ENCODE measurements at regions not wholly inside any gene's neighbourhood (a gene's known extent, or its start where the extent isn't known, plus 50 kb on each side); places are given as distances from the start of the nearest gene placed in this dataset.
"Not testable (repeated sequence)": the region's sequence is repeated elsewhere in the genome, so short reads cannot be mapped to it uniquely, and the experiment has no call there.

- H3K4me3 Mint-ChIP-seq: no peak overlapping the region
- intact Hi-C loops (cut with micrococcal nuclease): no loop called here
- no peak for DNase-seq (ENCODE audit: low spot score)
- no peaks in the 10 kb centered on the region for H3K9me3 Mint-ChIP-seq
- no peak overlapping the region for H3K27ac Mint-ChIP-seq
- H3K27me3 Mint-ChIP-seq (ENCODE audit: insufficient read depth): no peaks in the 10 kb centered on the region
- no peaks in the 10 kb centered on the region for H3K36me3 Mint-ChIP-seq (ENCODE audit: low read depth)
- H3K4me1 Mint-ChIP-seq (ENCODE audit: low read depth): no peaks in the 10 kb centered on the region
Observed at GRCh38 chr3:161927131-161927530, 430.5 kb downstream of the OTOL1 start.

- no peak overlapping the region for H3K4me3 Mint-ChIP-seq
- H3K27ac Mint-ChIP-seq: no peak overlapping the region
- no peaks in the 10 kb centered on the region for H3K27me3 Mint-ChIP-seq (ENCODE audit: insufficient read depth)
- H3K36me3 Mint-ChIP-seq (ENCODE audit: low read depth): no peaks in the 10 kb centered on the region
- H3K9me3 Mint-ChIP-seq: no peaks in the 10 kb centered on the region
- DNase-seq (ENCODE audit: low spot score): no peak
- intact Hi-C loops (cut with micrococcal nuclease): no loop called here
- H3K4me1 Mint-ChIP-seq (ENCODE audit: low read depth): no peaks in the 10 kb centered on the region
Observed at GRCh38 chr3:161939918-161940620, 443.5 kb downstream of the OTOL1 start.

- Mint-ChIP-seq H3K4me3 (no peak overlapping the region), H3K36me3 (ENCODE audit: low read depth) (no peaks in the 10 kb centered on the region), H3K9me3 (no peaks in the 10 kb centered on the region), H3K27me3 (ENCODE audit: insufficient read depth) (no peaks in the 10 kb centered on the region), H3K27ac (no peak overlapping the region), H3K4me1 (ENCODE audit: low read depth) (no peaks in the 10 kb centered on the region)
- DNase-seq (ENCODE audit: low spot score): no peak
- intact Hi-C loops (cut with micrococcal nuclease): no loop called here
Observed at GRCh38 chr3:161940621-161940965, 444.0 kb downstream of the OTOL1 start.

GRCh38 chr3:161941891-161942290 is 445.3 kb downstream of the OTOL1 start:
- no peak overlapping the region for H3K4me3 Mint-ChIP-seq
- no peaks in the 10 kb centered on the region for H3K27me3 Mint-ChIP-seq (ENCODE audit: insufficient read depth)
- H3K27ac Mint-ChIP-seq: no peak overlapping the region
- H3K36me3 Mint-ChIP-seq (ENCODE audit: low read depth): no peaks in the 10 kb centered on the region
- DNase-seq (ENCODE audit: low spot score): no peak
- no peaks in the 10 kb centered on the region for H3K4me1 Mint-ChIP-seq (ENCODE audit: low read depth)
- intact Hi-C loops (cut with micrococcal nuclease): no loop called here
- H3K9me3 Mint-ChIP-seq: no peaks in the 10 kb centered on the region

GRCh38 chr3:161943801-161944345 is 447.3 kb downstream of the OTOL1 start:
- intact Hi-C loops (cut with micrococcal nuclease); DNase-seq (ENCODE audit: low spot score); H3K27ac Mint-ChIP-seq; H3K4me3 Mint-ChIP-seq; H3K36me3 Mint-ChIP-seq (ENCODE audit: low read depth); H3K4me1 Mint-ChIP-seq (ENCODE audit: low read depth); H3K27me3 Mint-ChIP-seq (ENCODE audit: insufficient read depth); H3K9me3 Mint-ChIP-seq: not testable (repeated sequence)

- no peak overlapping the region for H3K4me3 Mint-ChIP-seq
- H3K27ac Mint-ChIP-seq: no peak overlapping the region
- H3K4me1 Mint-ChIP-seq (ENCODE audit: low read depth): no peaks in the 10 kb centered on the region
- intact Hi-C loops (cut with micrococcal nuclease): no loop called here
- DNase-seq (ENCODE audit: low spot score): no peak
- peaks cover 6% of the 10 kb centered on the region for H3K9me3 Mint-ChIP-seq
- no peaks in the 10 kb centered on the region for H3K27me3 Mint-ChIP-seq (ENCODE audit: insufficient read depth)
- H3K36me3 Mint-ChIP-seq (ENCODE audit: low read depth): no peaks in the 10 kb centered on the region
Observed at GRCh38 chr3:161946443-161946960, 449.9 kb downstream of the OTOL1 start.

GRCh38 chr3:161950318-161950868 is 453.8 kb downstream of the OTOL1 start:
- Mint-ChIP-seq H3K4me3 (no peak overlapping the region), H3K4me1 (ENCODE audit: low read depth) (no peaks in the 10 kb centered on the region), H3K9me3 (peaks cover 6% of the 10 kb centered on the region), H3K36me3 (ENCODE audit: low read depth) (no peaks in the 10 kb centered on the region), H3K27ac (no peak overlapping the region), H3K27me3 (ENCODE audit: insufficient read depth) (no peaks in the 10 kb centered on the region)
- no peak for DNase-seq (ENCODE audit: low spot score)
- intact Hi-C loops (cut with micrococcal nuclease): no loop called here

GRCh38 chr3:161957467-161957866 is 460.9 kb downstream of the OTOL1 start:
- intact Hi-C loops (cut with micrococcal nuclease): no loop called here
- Mint-ChIP-seq H3K4me3 (no peak overlapping the region), H3K36me3 (ENCODE audit: low read depth) (no peaks in the 10 kb centered on the region), H3K9me3 (no peaks in the 10 kb centered on the region), H3K27me3 (ENCODE audit: insufficient read depth) (no peaks in the 10 kb centered on the region), H3K27ac (no peak overlapping the region), H3K4me1 (ENCODE audit: low read depth) (no peaks in the 10 kb centered on the region)
- DNase-seq (ENCODE audit: low spot score): no peak

GRCh38 chr3:161964857-161965256 is 468.2 kb downstream of the OTOL1 start:
- Mint-ChIP-seq H3K4me3 (no peak overlapping the region), H3K27me3 (ENCODE audit: insufficient read depth) (no peaks in the 10 kb centered on the region), H3K27ac (no peak overlapping the region), H3K4me1 (ENCODE audit: low read depth) (no peaks in the 10 kb centered on the region), H3K9me3 (no peaks in the 10 kb centered on the region), H3K36me3 (ENCODE audit: low read depth) (no peaks in the 10 kb centered on the region)
- DNase-seq (ENCODE audit: low spot score): no peak
- intact Hi-C loops (cut with micrococcal nuclease): no loop called here

GRCh38 chr3:161969867-161970266 is 473.3 kb downstream of the OTOL1 start:
- H3K4me3 Mint-ChIP-seq: no peak overlapping the region
- no peaks in the 10 kb centered on the region for H3K4me1 Mint-ChIP-seq (ENCODE audit: low read depth)
- no peaks in the 10 kb centered on the region for H3K27me3 Mint-ChIP-seq (ENCODE audit: insufficient read depth)
- H3K9me3 Mint-ChIP-seq: no peaks in the 10 kb centered on the region
- no peak overlapping the region for H3K27ac Mint-ChIP-seq
- DNase-seq (ENCODE audit: low spot score): no peak
- no peaks in the 10 kb centered on the region for H3K36me3 Mint-ChIP-seq (ENCODE audit: low read depth)
- intact Hi-C loops (cut with micrococcal nuclease): no loop called here

GRCh38 chr3:161975201-161975600 is 478.6 kb downstream of the OTOL1 start:
- no peaks in the 10 kb centered on the region for H3K36me3 Mint-ChIP-seq (ENCODE audit: low read depth)
- H3K4me1 Mint-ChIP-seq (ENCODE audit: low read depth): no peaks in the 10 kb centered on the region
- intact Hi-C loops (cut with micrococcal nuclease): no loop called here
- H3K4me3 Mint-ChIP-seq: no peak overlapping the region
- no peak overlapping the region for H3K27ac Mint-ChIP-seq
- no peaks in the 10 kb centered on the region for H3K9me3 Mint-ChIP-seq
- no peaks in the 10 kb centered on the region for H3K27me3 Mint-ChIP-seq (ENCODE audit: insufficient read depth)
- no peak for DNase-seq (ENCODE audit: low spot score)

GRCh38 chr3:161977063-161977462 is 480.5 kb downstream of the OTOL1 start:
- DNase-seq (ENCODE audit: low spot score): no peak
- Mint-ChIP-seq H3K27ac (no peak overlapping the region), H3K4me1 (ENCODE audit: low read depth) (no peaks in the 10 kb centered on the region), H3K27me3 (ENCODE audit: insufficient read depth) (no peaks in the 10 kb centered on the region), H3K36me3 (ENCODE audit: low read depth) (no peaks in the 10 kb centered on the region), H3K9me3 (no peaks in the 10 kb centered on the region), H3K4me3 (no peak overlapping the region)
- intact Hi-C loops (cut with micrococcal nuclease): no loop called here

GRCh38 chr3:161977850-161978249 is 481.2 kb downstream of the OTOL1 start:
- Mint-ChIP-seq H3K27me3 (ENCODE audit: insufficient read depth) (no peaks in the 10 kb centered on the region), H3K9me3 (no peaks in the 10 kb centered on the region), H3K4me1 (ENCODE audit: low read depth) (no peaks in the 10 kb centered on the region), H3K4me3 (no peak overlapping the region), H3K27ac (no peak overlapping the region), H3K36me3 (ENCODE audit: low read depth) (no peaks in the 10 kb centered on the region)
- DNase-seq (ENCODE audit: low spot score): no peak
- intact Hi-C loops (cut with micrococcal nuclease): no loop called here

Measured in activated T-helper 1 cell treated with anti-CD3 and anti-CD28 coated beads, Interleukin-12 subunit alpha, Interleukin-12 subunit beta, Interleukin-2, Interleukin-4 antibody, amounts not matched to agents 30 ng/mL and 10 ng/mL and 1 ng/mL, durations not matched to agents 14 hours and 24 hours and 36 hours (primary cell).